Suprapubic skin (tissue), 4 donors: ENCODE measurements at regions not wholly inside any gene's neighbourhood (a gene's known extent, or its start where the extent isn't known, plus 50 kb on each side); places are given as distances from the start of the nearest gene placed in this dataset.

Experiments used
- DNase-seq, 2 donors: peaks; one replicate each; pipeline ENCODE4 v3.0.0-alpha.2; 2019; ENCODE audit warnings: low spot score in 2 of 2
- H3K27ac ChIP-seq: fragments of 200-600 bp; sonication (generic); one replicate; pipeline ENCODE4 v1.5.1; 2019
- H3K27me3 ChIP-seq: fragments of 200-600 bp; sonication (generic); one replicate; pipeline ENCODE4 v1.5.1; 2019
- H3K36me3 ChIP-seq: fragments of 200-600 bp; sonication (generic); one replicate; pipeline ENCODE4 v1.5.1; 2019
- H3K4me1 ChIP-seq: fragments of 200-600 bp; sonication (generic); one replicate; pipeline ENCODE4 v1.5.1; 2019
- H3K4me3 ChIP-seq: fragments of 200-600 bp; sonication (generic); one replicate; pipeline ENCODE4 v1.5.1; 2019; ENCODE audit warnings: mild to moderate bottlenecking
- H3K9me3 ChIP-seq: fragments of 200-600 bp; sonication (generic); one replicate; pipeline ENCODE4 v1.5.1; 2019
- EP300 ChIP-seq: sonication (generic); formaldehyde crosslinking; IDR thresholded peaks from one replicate; pipeline ENCODE4 v1.6.1; 2017; ENCODE audit warnings: antibody characterized with exemption
- POLR2A ChIP-seq, 2 donors: fragments of 450-650 bp; IDR thresholded peaks; one replicate each; pipeline ENCODE4 v1.6.1; 2017; ENCODE audit warnings: antibody characterized with exemption in 2 of 2, mild to moderate bottlenecking in 2 of 2, moderate library complexity in 2 of 2
- POLR2AphosphoS5 ChIP-seq, 3 donors: sonication (generic); formaldehyde crosslinking; IDR thresholded peaks; one replicate each; pipeline ENCODE4 v1.6.1; 2017; ENCODE audit warnings: antibody characterized with exemption in 3 of 3
- WGBS: methylation state at CpG from one replicate; pipeline ENCODE4 v1.1.5; 2018; 5-methylcytosine and 5-hydroxymethylcytosine counted together
- TF ChIP-seq, protein P1 (sequence below), 2 donors: fragments of 200-600 bp in 1 of 2; fragments of 450-650 bp in 1 of 2; sonication (generic) in 1 of 2; IDR thresholded peaks; one replicate each; pipeline ENCODE4 v1.5.1; 2016 to 2019; ENCODE audit warnings: antibody characterized with exemption in 2 of 2, mild to moderate bottlenecking in 1 of 2, moderate library complexity in 1 of 2

DNA sequence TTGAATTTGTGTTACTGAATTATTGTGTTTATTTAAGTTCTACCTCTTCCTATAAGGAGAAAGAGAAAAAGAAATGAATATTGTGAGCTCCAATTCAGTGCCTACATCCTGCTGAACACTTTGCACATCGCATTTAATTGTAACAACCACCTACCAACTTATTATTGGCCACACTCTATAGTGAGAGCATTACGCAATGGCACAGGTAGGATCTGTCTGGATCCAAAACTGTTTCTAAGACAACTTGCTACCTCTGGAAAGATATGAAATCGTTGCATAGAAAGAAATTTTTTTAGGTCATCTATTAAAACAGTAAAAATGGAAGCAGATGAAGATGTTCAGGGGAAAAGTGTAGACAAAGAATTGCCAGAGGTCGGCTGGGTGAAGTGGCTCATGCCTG is 227.2 kb upstream of the SNX2 start:
- H3K36me3 ChIP-seq, result no peaks in the 10 kb centered on the region
- no peak overlapping the region for H3K27ac ChIP-seq
- TF ChIP-seq, protein P1, sequence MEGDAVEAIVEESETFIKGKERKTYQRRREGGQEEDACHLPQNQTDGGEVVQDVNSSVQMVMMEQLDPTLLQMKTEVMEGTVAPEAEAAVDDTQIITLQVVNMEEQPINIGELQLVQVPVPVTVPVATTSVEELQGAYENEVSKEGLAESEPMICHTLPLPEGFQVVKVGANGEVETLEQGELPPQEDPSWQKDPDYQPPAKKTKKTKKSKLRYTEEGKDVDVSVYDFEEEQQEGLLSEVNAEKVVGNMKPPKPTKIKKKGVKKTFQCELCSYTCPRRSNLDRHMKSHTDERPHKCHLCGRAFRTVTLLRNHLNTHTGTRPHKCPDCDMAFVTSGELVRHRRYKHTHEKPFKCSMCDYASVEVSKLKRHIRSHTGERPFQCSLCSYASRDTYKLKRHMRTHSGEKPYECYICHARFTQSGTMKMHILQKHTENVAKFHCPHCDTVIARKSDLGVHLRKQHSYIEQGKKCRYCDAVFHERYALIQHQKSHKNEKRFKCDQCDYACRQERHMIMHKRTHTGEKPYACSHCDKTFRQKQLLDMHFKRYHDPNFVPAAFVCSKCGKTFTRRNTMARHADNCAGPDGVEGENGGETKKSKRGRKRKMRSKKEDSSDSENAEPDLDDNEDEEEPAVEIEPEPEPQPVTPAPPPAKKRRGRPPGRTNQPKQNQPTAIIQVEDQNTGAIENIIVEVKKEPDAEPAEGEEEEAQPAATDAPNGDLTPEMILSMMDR (IDR thresholded peaks at IDR 0.05), result no peak
- TF ChIP-seq EP300 (no peak), POLR2A (IDR thresholded peaks at IDR 0.05) (no peak), POLR2AphosphoS5 (IDR thresholded peaks at IDR 0.05) (no peak)
- 85% methylated on average over 4 of the region's 4 CpGs for WGBS
- no peak overlapping the region for H3K4me3 ChIP-seq
- no peak for DNase-seq
- no peaks in the 10 kb centered on the region for H3K4me1 ChIP-seq
- no peaks in the 10 kb centered on the region for H3K27me3 ChIP-seq
- no peaks in the 10 kb centered on the region for H3K9me3 ChIP-seq

DNA sequence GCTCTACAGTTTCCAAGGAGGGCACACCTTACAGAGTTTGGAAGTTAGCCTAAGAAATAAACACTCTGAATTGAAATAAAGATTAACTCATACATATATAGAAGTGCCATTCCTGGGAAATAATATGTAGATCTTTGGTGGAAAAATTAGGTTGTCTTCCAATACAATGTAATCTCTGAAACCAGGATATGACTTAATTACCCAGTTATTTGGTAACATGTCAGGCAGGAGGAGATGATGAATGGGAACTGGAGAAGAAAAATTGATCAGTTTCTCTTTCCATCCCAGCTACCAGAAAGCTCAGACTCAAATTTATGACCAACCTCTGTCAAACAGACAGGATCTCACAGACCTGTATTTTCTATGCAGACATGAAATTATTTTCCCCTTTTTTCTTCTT is 215.2 kb upstream of the SNX2 start:
- Histone ChIP-seq H3K27ac (no peak overlapping the region), H3K9me3 (no peaks in the 10 kb centered on the region), H3K27me3 (no peaks in the 10 kb centered on the region), H3K36me3 (no peaks in the 10 kb centered on the region), H3K4me3 (no peak overlapping the region), H3K4me1 (no peaks in the 10 kb centered on the region)
- TF ChIP-seq POLR2AphosphoS5 (IDR thresholded peaks at IDR 0.05) (no peak), EP300 (no peak), POLR2A (IDR thresholded peaks at IDR 0.05) (no peak)
- TF ChIP-seq, protein P1 (IDR thresholded peaks at IDR 0.05), result no peak
- no peak for DNase-seq

DNA sequence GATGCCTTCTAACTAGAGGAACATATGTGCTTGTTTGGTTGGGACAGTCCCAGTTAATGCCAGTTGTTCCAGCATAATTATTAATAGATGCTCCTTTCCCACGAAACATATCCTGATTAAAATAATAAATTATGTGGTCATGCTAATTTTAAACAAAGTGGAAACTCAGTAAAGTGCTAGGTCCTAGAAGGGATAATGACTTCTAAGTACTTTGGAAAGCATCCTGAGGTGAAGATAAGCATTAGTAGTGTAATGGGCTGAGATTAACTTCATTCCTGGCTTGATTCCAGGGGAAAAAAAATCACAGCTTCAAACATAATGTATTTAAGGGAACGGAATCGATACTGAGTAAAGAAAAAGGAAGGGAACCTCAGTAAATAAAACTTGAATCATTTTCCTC is 213.7 kb upstream of the SNX2 start:
- no peak for DNase-seq
- Histone ChIP-seq H3K27ac (no peak overlapping the region), H3K4me1 (no peaks in the 10 kb centered on the region), H3K4me3 (no peak overlapping the region), H3K9me3 (no peaks in the 10 kb centered on the region), H3K36me3 (no peaks in the 10 kb centered on the region), H3K27me3 (no peaks in the 10 kb centered on the region)
- WGBS, result 41% methylated on average over 3 of the region's 3 CpGs
- TF ChIP-seq POLR2AphosphoS5 (IDR thresholded peaks at IDR 0.05) (no peak), POLR2A (IDR thresholded peaks at IDR 0.05) (no peak), EP300 (no peak)
- TF ChIP-seq, protein P1 (IDR thresholded peaks at IDR 0.05), result no peak

DNA sequence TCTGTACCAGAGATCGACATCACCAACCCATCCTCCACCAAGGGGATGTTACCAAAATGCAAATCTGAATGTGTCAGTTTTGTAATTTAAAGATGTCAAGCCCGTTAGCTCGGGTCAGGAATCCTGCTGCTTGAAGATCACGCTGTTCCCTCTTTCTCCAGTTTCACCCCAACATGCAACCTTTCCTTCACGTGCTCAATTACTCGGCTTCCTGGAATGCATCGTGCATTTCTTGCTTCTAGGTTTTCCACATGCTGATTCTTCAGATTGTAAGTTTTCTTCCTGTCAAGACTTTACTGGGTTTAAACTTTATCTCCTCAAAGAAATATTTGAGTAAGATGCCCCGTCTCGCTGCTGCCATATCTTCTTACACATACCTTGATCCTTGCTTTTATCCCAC is 209.5 kb upstream of the SNX2 start:
- Histone ChIP-seq H3K4me3 (no peak overlapping the region), H3K4me1 (no peaks in the 10 kb centered on the region), H3K36me3 (no peaks in the 10 kb centered on the region), H3K9me3 (no peaks in the 10 kb centered on the region), H3K27me3 (no peaks in the 10 kb centered on the region), H3K27ac (no peak overlapping the region)
- DNase-seq, result no peak
- 65% methylated on average over 9 of the region's 9 CpGs for WGBS
- TF ChIP-seq POLR2A (IDR thresholded peaks at IDR 0.05) (no peak), POLR2AphosphoS5 (IDR thresholded peaks at IDR 0.05) (no peak), EP300 (no peak)
- TF ChIP-seq, protein P1 (IDR thresholded peaks at IDR 0.05), result no peak

DNA sequence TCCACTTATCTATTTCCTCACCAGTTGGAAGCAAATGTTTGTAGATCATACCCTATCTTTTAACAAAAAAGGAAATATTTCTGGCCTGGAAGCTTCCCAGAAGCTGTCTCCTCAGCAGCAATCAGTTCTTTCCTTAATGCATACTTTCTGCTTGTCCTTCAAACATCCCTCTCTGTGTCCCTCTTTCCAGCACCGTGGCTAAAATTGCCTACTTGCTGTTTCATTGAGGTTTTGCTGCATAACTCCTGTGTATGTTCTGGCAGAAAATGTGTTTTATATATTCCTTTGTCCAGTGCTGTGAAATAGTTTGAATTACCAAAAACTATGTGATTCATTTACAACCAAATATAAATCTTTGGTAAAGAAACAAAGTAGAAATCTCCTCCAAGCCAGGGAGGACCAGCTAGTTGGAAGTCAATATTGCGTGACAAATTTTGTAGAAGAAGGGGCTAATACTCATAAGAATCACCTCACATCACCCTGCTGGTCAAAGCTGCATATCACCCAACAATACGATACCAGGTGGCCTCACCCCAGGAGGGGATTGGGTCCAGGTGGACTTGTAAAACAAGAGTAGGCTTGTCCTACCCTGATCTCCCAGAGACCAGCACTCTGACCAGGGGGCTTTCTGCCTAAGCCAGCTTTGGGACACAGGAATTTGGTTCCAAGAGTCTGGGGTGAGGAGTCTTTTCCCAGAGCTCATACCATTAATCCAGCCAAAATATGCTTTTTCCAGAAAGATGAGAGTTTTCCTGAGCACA is 198.4 kb upstream of the SNX2 start:
- H3K9me3 ChIP-seq, result no peaks in the 10 kb centered on the region
- H3K4me1 ChIP-seq, result no peaks in the 10 kb centered on the region
- DNase-seq, result no peak
- H3K27me3 ChIP-seq, result no peaks in the 10 kb centered on the region
- no peak overlapping the region for H3K4me3 ChIP-seq
- TF ChIP-seq, protein P1 (IDR thresholded peaks at IDR 0.05), result no peak
- no peak for TF ChIP-seq POLR2A (IDR thresholded peaks at IDR 0.05)
- TF ChIP-seq EP300, result no peak
- no peak for TF ChIP-seq POLR2AphosphoS5 (IDR thresholded peaks at IDR 0.05)
- H3K27ac ChIP-seq, result no peak overlapping the region
- no peaks in the 10 kb centered on the region for H3K36me3 ChIP-seq
- 81% methylated on average over 3 of the region's 3 CpGs for WGBS
